ENCODE measurements at regions not wholly inside any gene's neighbourhood (a gene's known extent, or its start where the extent isn't known, plus 50 kb on each side); places are given as distances from the start of the nearest gene placed in this dataset.

DNA sequence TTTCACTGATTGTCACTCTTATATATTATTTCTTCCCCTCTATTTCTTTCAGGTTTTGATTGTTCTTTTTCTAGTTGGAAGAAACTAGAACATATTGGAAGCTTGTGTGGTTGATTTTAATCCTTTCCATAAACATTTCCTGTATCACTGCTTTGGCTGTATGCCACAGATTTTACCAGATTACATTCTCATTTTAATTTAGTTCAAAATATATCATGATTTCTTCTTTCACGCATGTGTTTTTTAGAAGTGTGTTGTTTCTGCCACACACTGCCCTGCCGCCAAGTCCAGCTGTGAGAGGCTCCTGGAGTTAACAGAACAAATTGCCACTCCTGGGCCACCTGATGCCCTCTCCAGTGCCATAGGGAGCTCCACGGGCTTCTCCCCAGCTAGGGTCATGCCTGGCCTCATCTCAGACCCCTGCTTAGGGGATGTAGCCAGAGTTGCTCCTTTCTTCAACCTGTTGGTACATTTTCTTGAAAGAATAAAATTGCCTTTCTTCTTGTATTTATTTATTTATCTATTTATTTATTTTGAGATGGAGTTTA lies 206.2 kb upstream of the COPS8 start:
- H3K4me3 ChIP-seq = no peak overlapping the region
- no peak for DNase-seq (ENCODE audit: low spot score)
- TF ChIP-seq, protein P1, sequence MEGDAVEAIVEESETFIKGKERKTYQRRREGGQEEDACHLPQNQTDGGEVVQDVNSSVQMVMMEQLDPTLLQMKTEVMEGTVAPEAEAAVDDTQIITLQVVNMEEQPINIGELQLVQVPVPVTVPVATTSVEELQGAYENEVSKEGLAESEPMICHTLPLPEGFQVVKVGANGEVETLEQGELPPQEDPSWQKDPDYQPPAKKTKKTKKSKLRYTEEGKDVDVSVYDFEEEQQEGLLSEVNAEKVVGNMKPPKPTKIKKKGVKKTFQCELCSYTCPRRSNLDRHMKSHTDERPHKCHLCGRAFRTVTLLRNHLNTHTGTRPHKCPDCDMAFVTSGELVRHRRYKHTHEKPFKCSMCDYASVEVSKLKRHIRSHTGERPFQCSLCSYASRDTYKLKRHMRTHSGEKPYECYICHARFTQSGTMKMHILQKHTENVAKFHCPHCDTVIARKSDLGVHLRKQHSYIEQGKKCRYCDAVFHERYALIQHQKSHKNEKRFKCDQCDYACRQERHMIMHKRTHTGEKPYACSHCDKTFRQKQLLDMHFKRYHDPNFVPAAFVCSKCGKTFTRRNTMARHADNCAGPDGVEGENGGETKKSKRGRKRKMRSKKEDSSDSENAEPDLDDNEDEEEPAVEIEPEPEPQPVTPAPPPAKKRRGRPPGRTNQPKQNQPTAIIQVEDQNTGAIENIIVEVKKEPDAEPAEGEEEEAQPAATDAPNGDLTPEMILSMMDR (IDR thresholded peaks at IDR 0.05) = no peak
- no peak overlapping the region for H3K27ac ChIP-seq

DNA sequence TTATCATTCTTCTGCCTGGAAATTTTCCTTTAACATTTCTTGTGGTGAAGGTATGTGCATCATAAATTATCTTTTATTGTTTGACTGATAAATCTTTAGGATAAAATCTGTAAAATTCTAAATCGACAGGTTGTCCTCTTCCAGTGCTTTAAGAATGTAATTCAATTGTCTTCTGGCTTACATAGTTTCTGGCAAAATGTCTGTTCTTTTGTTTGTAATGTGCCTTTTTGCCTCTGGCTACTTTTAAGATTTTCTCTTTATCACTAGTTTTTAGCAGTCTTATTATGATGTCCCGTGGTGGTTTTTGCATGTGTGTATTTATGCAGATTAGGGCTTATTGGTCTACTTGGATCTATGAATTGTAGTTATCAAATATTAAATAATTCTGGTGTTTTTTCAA lies 203.6 kb upstream of the COPS8 start:
- H3K27ac ChIP-seq = no peak overlapping the region
- no peak for DNase-seq (ENCODE audit: low spot score)
- TF ChIP-seq, protein P1 (IDR thresholded peaks at IDR 0.05) = no peak
- no peak overlapping the region for H3K4me3 ChIP-seq

DNA sequence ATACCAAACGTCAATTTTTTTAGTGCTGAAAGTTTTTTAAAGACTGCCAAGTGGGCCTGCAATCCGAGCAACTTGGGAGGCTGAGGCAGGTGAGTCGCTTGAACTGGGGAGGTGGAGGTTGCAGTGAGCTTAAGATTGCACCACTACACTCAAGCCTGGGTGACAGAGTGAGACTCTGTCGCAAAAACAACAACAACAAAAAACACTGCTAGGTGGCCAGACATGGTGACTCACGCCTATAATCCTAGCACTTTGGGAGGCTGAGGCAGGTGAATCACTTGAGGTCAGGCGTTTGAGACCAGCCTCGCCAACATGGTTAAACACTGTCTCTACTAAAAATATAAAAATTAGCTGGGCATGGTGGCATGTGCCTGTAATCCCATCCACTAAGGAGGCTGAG lies 202.8 kb upstream of the COPS8 start:
- TF ChIP-seq, protein P1 (IDR thresholded peaks at IDR 0.05) = no peak
- DNase-seq (ENCODE audit: low spot score) = no peak
- H3K4me3 ChIP-seq = no peak overlapping the region
- H3K27ac ChIP-seq = no peak overlapping the region

DNA sequence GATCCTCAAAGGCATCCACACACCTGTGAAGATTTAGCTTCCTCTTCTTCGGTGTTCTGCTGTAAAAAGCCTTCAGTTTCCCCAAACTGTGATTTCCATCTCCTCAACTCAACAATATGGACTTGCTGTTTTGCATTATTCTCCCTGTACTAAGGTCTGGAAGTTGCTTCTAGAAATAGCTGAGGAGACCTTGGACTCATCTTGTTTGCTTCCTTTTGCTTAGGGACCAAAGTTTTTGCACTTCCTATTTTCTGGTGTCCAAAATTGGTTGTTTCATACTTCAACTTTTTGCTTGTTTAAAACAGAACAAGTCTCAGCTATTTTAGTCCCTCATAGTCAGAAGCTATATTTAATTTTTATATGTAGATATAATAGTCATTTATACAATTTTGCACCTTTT lies 201.9 kb upstream of the COPS8 start:
- TF ChIP-seq, protein P1 (IDR thresholded peaks at IDR 0.05) = no peak
- DNase-seq (ENCODE audit: low spot score) = no peak
- H3K4me3 ChIP-seq = no peak overlapping the region
- H3K27ac ChIP-seq = no peak overlapping the region

DNA sequence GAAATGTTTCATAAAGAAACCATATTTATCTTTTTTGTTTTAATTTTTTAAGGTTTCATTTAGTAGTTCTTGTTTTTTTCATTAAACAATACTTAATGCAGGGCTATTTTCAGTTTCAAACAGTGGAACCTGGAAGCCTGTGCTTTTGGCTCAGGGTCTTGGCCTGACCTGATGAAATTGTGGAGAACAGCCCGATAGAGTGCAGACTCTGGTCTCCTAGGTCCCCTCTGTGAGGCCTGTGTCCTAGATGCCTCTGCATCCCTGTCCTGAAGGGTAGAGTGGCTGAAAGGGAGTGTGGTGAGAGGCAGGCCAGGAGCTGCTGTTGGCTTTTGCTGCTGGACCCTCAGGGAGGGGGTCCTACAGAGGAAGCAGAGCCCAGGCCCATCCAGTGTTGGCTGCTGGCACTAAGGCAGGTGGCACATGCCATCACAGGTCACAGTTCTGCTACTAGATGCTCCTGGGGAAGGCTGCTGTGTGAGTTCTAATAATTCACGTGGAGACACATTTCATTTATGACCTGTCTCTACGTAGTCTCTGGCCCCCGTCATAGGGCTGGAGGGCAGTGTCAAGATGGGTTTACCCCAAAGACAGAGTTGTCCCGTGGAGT lies 201.0 kb upstream of the COPS8 start:
- TF ChIP-seq, protein P1 (IDR thresholded peaks at IDR 0.05) = no peak
- no peak overlapping the region for H3K27ac ChIP-seq

DNA sequence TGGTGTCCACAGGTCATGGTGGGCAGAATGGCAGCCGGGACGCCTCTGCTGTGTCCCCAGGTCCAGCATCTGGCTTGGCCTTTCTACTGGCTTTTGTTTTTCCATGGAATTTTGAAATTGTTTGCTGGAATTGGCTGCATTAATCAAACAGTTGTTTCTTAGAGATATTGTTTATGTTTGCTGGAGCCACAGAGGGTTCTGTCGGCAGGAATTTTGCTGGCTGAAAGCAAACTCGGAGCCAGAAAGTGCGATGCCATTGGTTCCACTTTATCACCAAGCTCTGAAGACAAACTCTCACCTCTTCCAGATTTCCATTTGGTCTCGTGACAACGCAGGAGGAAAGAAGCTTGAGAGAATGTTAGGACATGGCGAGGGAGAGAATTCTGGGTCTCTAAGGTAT lies 199.2 kb upstream of the COPS8 start:
- Histone ChIP-seq H3K4me3 (no peak overlapping the region), H3K27ac (no peak overlapping the region)
- DNase-seq (ENCODE audit: low spot score) = no peak
- TF ChIP-seq, protein P1 (IDR thresholded peaks at IDR 0.05) = no peak

More for the DNA sequence above, 201.0 kb upstream of the COPS8 start:
- DNase-seq (ENCODE audit: low spot score) = no peak
- no peak overlapping the region for H3K4me3 ChIP-seq

DNA sequence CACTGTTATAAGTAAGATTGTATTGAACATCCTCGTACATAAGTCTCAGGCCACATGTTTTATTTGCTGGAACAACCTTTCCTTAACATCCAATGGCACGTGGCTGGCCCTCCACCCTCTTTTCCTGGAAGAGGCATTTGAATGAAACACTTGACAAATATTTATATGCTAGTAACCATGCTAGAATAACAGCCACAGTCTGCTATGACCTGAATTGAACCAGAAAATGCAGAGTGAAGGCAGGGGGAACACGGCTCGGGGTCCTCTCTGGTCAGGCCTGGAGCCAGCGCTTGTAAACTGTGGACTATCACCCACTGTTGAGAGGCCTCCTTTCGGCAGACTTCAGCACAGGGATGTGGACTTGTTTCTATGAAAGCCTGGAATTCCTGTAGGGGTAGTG lies 198.2 kb upstream of the COPS8 start:
- DNase-seq (ENCODE audit: low spot score) = no peak
- TF ChIP-seq, protein P1 (IDR thresholded peaks at IDR 0.05) = no peak
- Histone ChIP-seq H3K4me3 (peak overlapping the region; percentile 44), H3K27ac (peak overlapping the region; percentile 79 to 90)
